HUES48 (cell line): ENCODE measurements at regions not wholly inside any gene's neighbourhood (a gene's known extent, or its start where the extent isn't known, plus 50 kb on each side); places are given as distances from the start of the nearest gene placed in this dataset.

ENCODE experiments used
- H3K27ac ChIP-seq: one replicate; pipeline ENCODE4 v1.7.0; 2013; ENCODE audit warnings: low read depth, low read length, inconsistent platforms
- H3K27me3 ChIP-seq: 2 replicates; pipeline ENCODE4 v1.6.1; 2013; ENCODE audit warnings: mild to moderate bottlenecking, low read length; ENCODE audit not compliant: control insufficient read depth, insufficient read depth
- H3K36me3 ChIP-seq: 2 replicates; pipeline ENCODE4 v1.6.1; 2013; ENCODE audit warnings: low read length; ENCODE audit not compliant: control insufficient read depth, insufficient read depth
- H3K4me1 ChIP-seq: 2 replicates; pipeline ENCODE4 v1.6.1; 2013; ENCODE audit warnings: mild to moderate bottlenecking, low read length; ENCODE audit not compliant: control insufficient read depth, insufficient read depth
- H3K4me3 ChIP-seq: 2 replicates; pipeline ENCODE4 v1.5.1; 2013; ENCODE audit warnings: mild to moderate bottlenecking, low read depth, low read length
- H3K9ac ChIP-seq: 2 replicates; pipeline ENCODE4 v1.6.1; 2013; ENCODE audit warnings: mild to moderate bottlenecking, low read depth, low read length, moderate library complexity
- H3K9me3 ChIP-seq: 2 replicates; pipeline ENCODE4 v1.6.1; 2013; ENCODE audit warnings: low read length; ENCODE audit not compliant: control insufficient read depth, insufficient read depth

GRCh38 chr11:95512177-95512576 lies 277.4 kb downstream of the FAM76B start:
- Histone ChIP-seq H3K4me1 (no peaks in the 10 kb centered on the region), H3K9ac (no peak overlapping the region), H3K27ac (no peak overlapping the region), H3K36me3 (no peaks in the 10 kb centered on the region), H3K9me3 (no peaks in the 10 kb centered on the region), H3K27me3 (no peaks in the 10 kb centered on the region), H3K4me3 (no peak overlapping the region)

DNA sequence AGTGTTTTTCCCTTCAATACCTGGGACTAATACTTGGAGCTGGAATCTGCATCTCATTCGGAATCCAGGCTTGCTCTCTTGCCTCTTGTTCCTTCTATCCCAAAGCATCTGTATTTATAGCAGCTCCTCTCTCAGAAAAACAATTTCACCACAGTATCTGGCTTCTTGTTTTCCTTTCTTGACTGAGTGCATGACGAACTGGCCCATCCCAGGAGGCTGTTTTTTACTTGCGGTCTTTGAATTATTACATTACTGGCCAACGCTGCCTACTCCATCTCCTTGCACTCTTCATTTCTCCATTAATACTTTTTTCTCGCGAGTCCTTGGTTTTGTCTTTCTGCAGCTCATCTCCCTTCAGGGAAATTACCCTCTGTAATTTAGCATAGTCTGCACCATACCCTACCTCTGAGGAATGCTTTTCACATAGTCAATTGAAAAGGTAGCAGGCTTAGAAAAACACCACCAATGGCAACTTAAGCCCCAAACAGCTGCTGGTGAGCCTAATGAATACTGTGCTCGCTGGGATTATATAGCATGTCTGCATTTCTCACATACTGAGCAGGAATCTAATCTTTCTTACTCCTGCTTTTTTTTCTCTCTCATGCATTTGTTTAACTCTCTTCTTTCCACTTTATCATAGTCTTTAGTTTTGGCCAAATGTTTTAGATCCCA lies 277.4 kb upstream of the SESN3 start:
- Histone ChIP-seq H3K9ac (no peak overlapping the region), H3K27ac (peak overlapping the region; percentile 7), H3K4me1 (no peaks in the 10 kb centered on the region), H3K4me3 (no peak overlapping the region), H3K36me3 (no peaks in the 10 kb centered on the region), H3K9me3 (no peaks in the 10 kb centered on the region), H3K27me3 (no peaks in the 10 kb centered on the region)

DNA sequence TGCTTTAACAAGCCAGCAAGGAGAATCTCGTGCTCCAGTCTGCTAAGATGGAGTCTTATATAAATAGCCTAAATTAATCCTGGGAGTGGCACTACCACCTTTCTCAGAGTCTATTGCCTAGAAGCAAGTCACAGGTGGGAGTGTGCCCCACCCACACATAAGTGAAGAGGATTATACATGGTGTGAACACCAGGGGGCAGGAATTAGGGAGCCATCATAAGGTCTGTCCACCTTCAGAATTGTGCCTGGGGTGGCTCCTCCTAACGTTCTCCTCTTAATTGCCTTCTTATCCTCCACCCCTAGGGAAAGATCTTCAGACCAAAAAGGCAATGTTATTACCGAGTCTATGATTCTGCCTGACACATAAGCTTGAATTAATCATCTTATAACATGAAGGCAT lies 276.8 kb upstream of the SESN3 start:
- Histone ChIP-seq H3K27me3 (no peaks in the 10 kb centered on the region), H3K27ac (peak overlapping the region; percentile 7), H3K36me3 (no peaks in the 10 kb centered on the region), H3K9me3 (no peaks in the 10 kb centered on the region), H3K4me3 (no peak overlapping the region), H3K9ac (no peak overlapping the region), H3K4me1 (no peaks in the 10 kb centered on the region)

DNA sequence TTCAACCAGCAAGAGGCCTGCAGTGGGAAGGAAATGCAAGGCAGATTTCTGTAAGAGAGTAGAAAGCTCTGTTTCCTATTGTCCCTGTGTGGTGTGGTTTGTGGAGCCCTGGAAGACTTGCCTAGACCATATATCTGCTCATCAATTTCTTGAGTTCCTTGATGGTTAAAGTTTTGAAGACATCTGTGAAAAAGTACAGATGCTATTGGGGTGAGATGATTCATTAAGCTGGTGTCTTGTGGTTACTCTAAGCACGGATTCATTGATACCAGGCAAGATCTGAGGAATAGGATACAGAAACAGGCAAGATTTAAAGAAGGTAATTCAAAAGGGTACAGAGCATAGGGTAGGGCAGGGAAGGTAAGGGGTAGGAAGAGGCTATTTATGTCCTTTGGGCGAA lies 275.8 kb upstream of the SESN3 start:
- Histone ChIP-seq H3K4me3 (no peak overlapping the region), H3K4me1 (no peaks in the 10 kb centered on the region), H3K9ac (no peak overlapping the region), H3K27ac (no peak overlapping the region), H3K36me3 (no peaks in the 10 kb centered on the region), H3K27me3 (no peaks in the 10 kb centered on the region), H3K9me3 (no peaks in the 10 kb centered on the region)

GRCh38 chr11:95505927-95506426 lies 275.0 kb upstream of the SESN3 start:
- Histone ChIP-seq H3K4me1 (no peaks in the 10 kb centered on the region), H3K9me3 (no peaks in the 10 kb centered on the region), H3K27me3 (no peaks in the 10 kb centered on the region), H3K36me3 (no peaks in the 10 kb centered on the region), H3K27ac (no peak overlapping the region), H3K4me3 (no peak overlapping the region), H3K9ac (no peak overlapping the region)

DNA sequence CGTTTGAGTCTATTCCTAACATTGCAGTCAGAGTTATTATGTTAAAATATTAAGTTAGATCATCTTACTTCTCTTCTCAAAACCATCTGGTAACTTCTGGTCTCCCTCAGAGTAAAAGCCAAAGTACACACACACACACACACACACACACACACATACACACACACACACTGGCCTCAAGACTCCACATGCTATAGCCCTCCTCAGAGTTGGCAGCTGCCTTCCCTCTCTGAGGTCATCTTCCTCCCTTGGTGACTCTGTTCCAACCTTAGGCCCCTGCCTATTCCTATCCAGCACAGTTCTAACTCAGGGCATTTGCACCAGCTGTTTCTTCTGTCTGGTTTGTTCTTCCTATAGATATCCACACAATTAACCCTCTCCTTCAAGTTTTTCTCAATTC lies 272.0 kb upstream of the SESN3 start:
- H3K4me1 ChIP-seq = peaks cover 20% of the 10 kb centered on the region
- H3K4me3 ChIP-seq = no peak overlapping the region
- H3K27ac ChIP-seq = no peak overlapping the region
- H3K27me3 ChIP-seq = no peaks in the 10 kb centered on the region
- no peaks in the 10 kb centered on the region for H3K36me3 ChIP-seq
- H3K9me3 ChIP-seq = no peaks in the 10 kb centered on the region
- H3K9ac ChIP-seq = no peak overlapping the region

DNA sequence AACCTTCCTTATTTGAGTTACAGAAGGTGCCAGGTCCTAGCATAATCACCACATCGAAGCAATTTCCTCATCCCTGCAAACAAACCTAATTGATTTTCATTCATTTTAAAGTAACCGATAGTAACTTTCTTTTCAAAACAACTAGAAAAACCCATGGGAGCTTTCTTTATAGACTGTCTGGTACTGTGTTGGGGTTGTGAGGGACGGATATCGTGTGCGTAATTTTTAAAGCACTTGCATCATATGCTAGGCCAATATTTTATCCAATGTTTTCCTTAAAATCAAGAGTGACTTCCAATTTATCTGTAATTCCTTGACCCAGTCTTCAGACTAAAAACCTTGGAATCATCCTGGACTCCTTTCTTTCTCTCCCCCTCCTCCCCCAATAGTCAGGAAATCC lies 271.5 kb upstream of the SESN3 start:
- Histone ChIP-seq H3K36me3 (no peaks in the 10 kb centered on the region), H3K27ac (no peak overlapping the region), H3K4me1 (peaks cover 20% of the 10 kb centered on the region), H3K27me3 (no peaks in the 10 kb centered on the region), H3K4me3 (no peak overlapping the region), H3K9ac (no peak overlapping the region), H3K9me3 (no peaks in the 10 kb centered on the region)

GRCh38 chr11:95501761-95502266 lies 270.8 kb upstream of the SESN3 start:
- peaks cover 20% of the 10 kb centered on the region for H3K4me1 ChIP-seq
- no peaks in the 10 kb centered on the region for H3K27me3 ChIP-seq
- H3K4me3 ChIP-seq = no peak overlapping the region
- no peak overlapping the region for H3K9ac ChIP-seq
- no peaks in the 10 kb centered on the region for H3K36me3 ChIP-seq
- no peaks in the 10 kb centered on the region for H3K9me3 ChIP-seq
- H3K27ac ChIP-seq = no peak overlapping the region

DNA sequence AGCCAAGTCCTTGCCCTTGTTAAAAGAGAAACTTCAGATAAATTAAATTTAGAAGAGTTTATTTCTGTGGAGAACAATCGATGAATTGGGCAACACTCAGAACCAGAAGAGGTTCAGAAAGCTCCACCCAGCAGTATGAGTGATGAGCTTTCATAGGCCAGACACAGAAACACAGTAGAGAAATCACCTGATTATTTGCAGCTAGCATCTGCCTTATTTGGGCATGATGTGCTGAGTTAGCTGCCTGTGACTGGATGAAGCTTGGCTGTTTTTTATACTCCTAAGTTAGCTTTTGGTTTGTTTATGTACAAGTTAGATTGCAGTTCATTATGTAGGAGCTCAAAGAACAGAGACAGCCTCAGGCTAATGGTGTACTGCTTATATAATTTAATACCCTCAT lies 269.5 kb upstream of the SESN3 start:
- Histone ChIP-seq H3K9me3 (no peaks in the 10 kb centered on the region), H3K4me3 (no peak overlapping the region), H3K4me1 (peaks cover 20% of the 10 kb centered on the region), H3K27ac (no peak overlapping the region), H3K9ac (no peak overlapping the region), H3K36me3 (no peaks in the 10 kb centered on the region), H3K27me3 (no peaks in the 10 kb centered on the region)

- Histone ChIP-seq H3K9ac (no peak overlapping the region), H3K9me3 (no peaks in the 10 kb centered on the region), H3K36me3 (no peaks in the 10 kb centered on the region), H3K27ac (peak overlapping the region; percentile 78), H3K27me3 (no peaks in the 10 kb centered on the region), H3K4me3 (peak overlapping the region; percentile 23; the same call in 1 of the 2 replicates), H3K4me1 (peaks cover 20% of the 10 kb centered on the region)
Observed at GRCh38 chr11:95499516-95500135, 268.6 kb upstream of the SESN3 start.

DNA sequence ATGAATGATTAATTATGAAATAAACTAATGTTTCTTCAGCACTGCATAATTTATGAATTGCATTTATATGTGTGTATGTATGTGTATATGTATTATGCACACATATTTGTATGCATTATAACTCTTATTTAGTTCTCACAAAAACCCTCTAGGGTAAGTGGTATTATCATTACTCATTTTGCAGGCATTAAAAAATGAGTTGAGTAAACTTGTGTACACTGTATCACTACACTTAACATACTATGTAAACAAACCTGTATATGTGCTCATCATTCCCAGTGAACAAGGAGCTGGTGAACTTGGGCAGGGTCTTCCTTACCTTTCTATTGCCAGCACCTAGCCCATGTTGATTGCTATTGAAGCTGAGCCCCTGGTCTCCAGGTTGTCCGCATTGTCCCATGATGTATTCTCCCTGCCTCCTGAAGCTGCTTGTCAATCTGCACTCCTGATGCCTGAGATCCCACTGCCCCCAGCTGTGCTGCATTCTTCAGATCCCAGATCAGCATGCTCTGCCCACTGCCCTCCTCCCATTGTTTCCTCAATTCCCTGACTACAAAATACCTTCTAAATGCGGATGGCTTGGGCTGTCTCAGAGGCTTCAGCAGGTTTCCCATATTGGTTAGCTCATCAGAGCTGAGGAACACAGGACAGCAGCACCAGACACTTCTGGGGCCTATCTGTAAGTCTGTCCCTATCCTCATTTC lies 267.9 kb upstream of the SESN3 start:
- peaks cover 20% of the 10 kb centered on the region for H3K4me1 ChIP-seq
- no peak overlapping the region for H3K4me3 ChIP-seq
- no peaks in the 10 kb centered on the region for H3K36me3 ChIP-seq
- H3K27ac ChIP-seq = peak overlapping the region; percentile 78
- no peaks in the 10 kb centered on the region for H3K9me3 ChIP-seq
- no peak overlapping the region for H3K9ac ChIP-seq
- H3K27me3 ChIP-seq = no peaks in the 10 kb centered on the region
